SJCRH30 (cell line): ENCODE measurements at regions not wholly inside any gene's neighbourhood (a gene's known extent, or its start where the extent isn't known, plus 50 kb on each side); places are given as distances from the start of the nearest gene placed in this dataset.
A peak's percentile ranks its signal among the peaks of the same experiment; 100 is the strongest.

Source experiments
- DNase-seq, 2 experiments: peaks; one replicate each; pipeline ENCODE4 v3.0.0-alpha.2; 2015 to 2020
- H3K27ac ChIP-seq: fragments of 250-450 bp; sonication (Bioruptor Pico); 2 replicates; pipeline ENCODE4 v1.5.1; 2020; ENCODE audit warnings: mild to moderate bottlenecking, moderate library complexity
- H3K27me3 ChIP-seq: fragments of 250-450 bp; sonication (Bioruptor Pico); 2 replicates; pipeline ENCODE4 v1.5.1; 2020; ENCODE audit warnings: mild to moderate bottlenecking, moderate library complexity
- H3K36me3 ChIP-seq: fragments of 250-450 bp; sonication (Bioruptor Pico); 2 replicates; pipeline ENCODE4 v1.5.1; 2020; ENCODE audit warnings: mild to moderate bottlenecking, moderate library complexity
- H3K4me1 ChIP-seq: fragments of 250-450 bp; sonication (Bioruptor Pico); 2 replicates; pipeline ENCODE4 v1.5.1; 2020; ENCODE audit warnings: mild to moderate bottlenecking, moderate library complexity
- H3K4me3 ChIP-seq: fragments of 250-450 bp; sonication (Bioruptor Pico); 2 replicates; pipeline ENCODE4 v1.5.1; 2020; ENCODE audit warnings: mild to moderate bottlenecking, moderate library complexity
- H3K9me3 ChIP-seq: fragments of 250-450 bp; sonication (Bioruptor Pico); replicated peaks from 2 replicates; pipeline ENCODE4 v1.5.1; 2020; ENCODE audit warnings: mild to moderate bottlenecking, moderate library complexity

- Histone ChIP-seq H3K4me1 (no peaks in the 10 kb centered on the region), H3K36me3 (no peaks in the 10 kb centered on the region), H3K9me3 (no peaks in the 10 kb centered on the region), H3K27ac (no peak overlapping the region), H3K27me3 (peaks cover 42% of the 10 kb centered on the region), H3K4me3 (no peak overlapping the region)
- DNase-seq: no peak
Measured at GRCh38 chr7:157467496-157468212, 130.8 kb downstream of the DNAJB6 start.

GRCh38 chr7:157468221-157469111 is 131.7 kb downstream of the DNAJB6 start:
- Histone ChIP-seq H3K27me3 (peaks cover 40% of the 10 kb centered on the region), H3K9me3 (peaks cover 8% of the 10 kb centered on the region), H3K36me3 (no peaks in the 10 kb centered on the region), H3K27ac (no peak overlapping the region), H3K4me1 (no peaks in the 10 kb centered on the region), H3K4me3 (no peak overlapping the region)
- DNase-seq: no peak

GRCh38 chr7:157469181-157470016 is 132.6 kb downstream of the DNAJB6 start:
- no peak for DNase-seq
- Histone ChIP-seq H3K4me3 (no peak overlapping the region), H3K9me3 (peaks cover 11% of the 10 kb centered on the region), H3K27me3 (peaks cover 37% of the 10 kb centered on the region), H3K4me1 (no peaks in the 10 kb centered on the region), H3K27ac (no peak overlapping the region), H3K36me3 (no peaks in the 10 kb centered on the region)

GRCh38 chr7:157470017-157470322 is 133.2 kb downstream of the DNAJB6 start:
- no peak overlapping the region for H3K4me3 ChIP-seq
- H3K36me3 ChIP-seq: no peaks in the 10 kb centered on the region
- peaks cover 11% of the 10 kb centered on the region for H3K9me3 ChIP-seq
- peaks cover 32% of the 10 kb centered on the region for H3K27me3 ChIP-seq
- no peak for DNase-seq
- no peak overlapping the region for H3K27ac ChIP-seq
- H3K4me1 ChIP-seq: no peaks in the 10 kb centered on the region

- no peak overlapping the region for H3K27ac ChIP-seq
- H3K4me1 ChIP-seq: no peaks in the 10 kb centered on the region
- H3K4me3 ChIP-seq: no peak overlapping the region
- H3K36me3 ChIP-seq: no peaks in the 10 kb centered on the region
- no peak for DNase-seq
- H3K27me3 ChIP-seq: peaks cover 26% of the 10 kb centered on the region
- peaks cover 11% of the 10 kb centered on the region for H3K9me3 ChIP-seq
Measured at GRCh38 chr7:157470701-157471131, 133.9 kb downstream of the DNAJB6 start.

- no peak for DNase-seq
- Histone ChIP-seq H3K27me3 (peaks cover 18% of the 10 kb centered on the region), H3K4me3 (no peak overlapping the region), H3K27ac (no peak overlapping the region), H3K36me3 (no peaks in the 10 kb centered on the region), H3K4me1 (no peaks in the 10 kb centered on the region), H3K9me3 (peaks cover 11% of the 10 kb centered on the region)
Measured at GRCh38 chr7:157471259-157472125, 134.7 kb downstream of the DNAJB6 start.

GRCh38 chr7:157472311-157473050 is 135.7 kb downstream of the DNAJB6 start:
- Histone ChIP-seq H3K36me3 (no peaks in the 10 kb centered on the region), H3K27ac (no peak overlapping the region), H3K27me3 (peaks cover 10% of the 10 kb centered on the region), H3K4me3 (no peak overlapping the region), H3K4me1 (no peaks in the 10 kb centered on the region), H3K9me3 (peaks cover 11% of the 10 kb centered on the region)
- DNase-seq: no peak

- Histone ChIP-seq H3K4me3 (no peak overlapping the region), H3K36me3 (no peaks in the 10 kb centered on the region), H3K27me3 (peaks cover 5% of the 10 kb centered on the region), H3K4me1 (no peaks in the 10 kb centered on the region), H3K27ac (no peak overlapping the region), H3K9me3 (peaks cover 11% of the 10 kb centered on the region)
- DNase-seq: no peak
Measured at GRCh38 chr7:157473051-157473569, 136.3 kb downstream of the DNAJB6 start.

- Histone ChIP-seq H3K4me3 (no peak overlapping the region), H3K27me3 (no peaks in the 10 kb centered on the region), H3K36me3 (no peaks in the 10 kb centered on the region), H3K9me3 (peaks cover 11% of the 10 kb centered on the region), H3K27ac (no peak overlapping the region), H3K4me1 (no peaks in the 10 kb centered on the region)
- DNase-seq: peak; percentile 35 to 59
Measured at GRCh38 chr7:157474685-157475084, 137.9 kb downstream of the DNAJB6 start.

- Histone ChIP-seq H3K9me3 (peaks cover 11% of the 10 kb centered on the region), H3K4me3 (no peak overlapping the region), H3K27ac (no peak overlapping the region), H3K27me3 (no peaks in the 10 kb centered on the region), H3K36me3 (no peaks in the 10 kb centered on the region), H3K4me1 (no peaks in the 10 kb centered on the region)
- no peak for DNase-seq
Measured at GRCh38 chr7:157475095-157475494, 138.3 kb downstream of the DNAJB6 start.

GRCh38 chr7:157475601-157476000 is 138.8 kb downstream of the DNAJB6 start:
- peaks cover 11% of the 10 kb centered on the region for H3K9me3 ChIP-seq
- no peaks in the 10 kb centered on the region for H3K36me3 ChIP-seq
- H3K4me3 ChIP-seq: no peak overlapping the region
- H3K4me1 ChIP-seq: no peaks in the 10 kb centered on the region
- no peak overlapping the region for H3K27ac ChIP-seq
- no peaks in the 10 kb centered on the region for H3K27me3 ChIP-seq
- no peak for DNase-seq

GRCh38 chr7:157476201-157476600 is 139.4 kb downstream of the DNAJB6 start:
- no peaks in the 10 kb centered on the region for H3K4me1 ChIP-seq
- H3K36me3 ChIP-seq: no peaks in the 10 kb centered on the region
- no peaks in the 10 kb centered on the region for H3K27me3 ChIP-seq
- DNase-seq: no peak
- H3K27ac ChIP-seq: no peak overlapping the region
- H3K4me3 ChIP-seq: no peak overlapping the region
- H3K9me3 ChIP-seq: peaks cover 11% of the 10 kb centered on the region
